HepG2 (cell line): ENCODE measurements at regions not wholly inside any gene's neighbourhood (a gene's known extent, or its start where the extent isn't known, plus 50 kb on each side); places are given as distances from the start of the nearest gene placed in this dataset.

Experiments
- ATAC-seq: fragments of 200-7000 bp; cut with Tn5 transposase; 3 replicates; pipeline ENCODE4 v1.9.1; 2020; ENCODE audit warnings: mild to moderate bottlenecking, moderate library complexity
- BruUV-seq: library from RNA; stranded (reverse); fragments of 400-500 nt; replicated peaks from 2 replicates; lab custom pipeline; 2021; lab: Mats Ljungman, UMichigan
- CTCF ChIA-PET: fragments of 300-600 bp; formaldehyde crosslinking; extraction: SDS; loops from one replicate; lab custom pipeline; 2021; ENCODE audit warnings: low total read pairs, inconsistent platforms, low intra/inter-chr PET ratio; lab: Yijun Ruan, JAX
- POLR2A ChIA-PET: fragments of 350-600 bp; sonication (Branson Sonifier 250); formaldehyde crosslinking; loops from one replicate; lab custom pipeline; 2020; ENCODE audit warnings: antibody characterized with exemption, inconsistent platforms; lab: Yijun Ruan, JAX
- DNase-seq: peaks from one replicate; pipeline ENCODE4 v3.0.0-alpha.2; 2015; ENCODE audit warnings: low spot score
- FAIRE-seq: peaks from 3 replicates; lab custom pipeline; 2011; peaks lifted over from hg19 to GRCh38; lab: Jason Lieb, UNC
- H2AFZ ChIP-seq: one replicate; pipeline ENCODE4 v1.6.1; 2011; ENCODE audit warnings: low read length, inconsistent platforms
- H3K27ac ChIP-seq: fragments of 300-600 bp; 3 replicates; pipeline ENCODE4 v1.8.0; 2011; ENCODE audit warnings: mixed run types, mild to moderate bottlenecking, mixed read lengths, low read length, inconsistent platforms; ENCODE audit not compliant: insufficient read depth; ENCODE audit errors: extremely low read length
- H3K27me3 ChIP-seq, 2 experiments: fragments of 200-600 bp in 1 of 2; 2 replicates in 1 of 2; 3 replicates in 1 of 2; pipeline versions ENCODE4 v1.6.0 to v1.8.0; 2011; ENCODE audit warnings: low read length in 2 of 2, mild to moderate bottlenecking in 2 of 2, moderate library complexity in 2 of 2, inconsistent platforms in 1 of 2; ENCODE audit not compliant: insufficient read depth in 2 of 2, control insufficient read depth in 1 of 2
- H3K36me3 ChIP-seq, 2 experiments: fragments of 200-600 bp in 1 of 2; replicated peaks in 1 of 2; 2 replicates in 1 of 2; 3 replicates in 1 of 2; pipeline versions ENCODE4 v1.5.1 to v1.8.0; 2011; ENCODE audit warnings: low read length in 2 of 2, inconsistent platforms in 1 of 2; ENCODE audit not compliant: insufficient read depth in 2 of 2, control insufficient read depth in 1 of 2
- H3K4me1 ChIP-seq: 2 replicates; pipeline ENCODE4 v1.5.1; 2012; ENCODE audit warnings: low read length, inconsistent platforms; ENCODE audit not compliant: insufficient read depth
- H3K4me2 ChIP-seq: 2 replicates; pipeline ENCODE4 v1.6.0; 2011; ENCODE audit warnings: low read depth, low read length, inconsistent platforms
- H3K4me3 ChIP-seq, 3 experiments: fragments of 200-600 bp in 1 of 3; sonication (generic), shearing (Covaris generic) in 1 of 3; replicated peaks in 1 of 3; 2 replicates each; pipeline ENCODE4 v1.5.1; 2011 to 2016; ENCODE audit warnings: low read length in 3 of 3, inconsistent platforms in 2 of 3, low read depth in 2 of 3, mild to moderate bottlenecking in 2 of 3, control low read depth in 1 of 3, mixed read lengths in 1 of 3; ENCODE audit not compliant: insufficient read depth in 1 of 3
- H3K79me2 ChIP-seq: one replicate; pipeline ENCODE4 v1.6.1; 2011; ENCODE audit warnings: low read length, inconsistent platforms; ENCODE audit not compliant: insufficient read depth
- H3K9ac ChIP-seq: 2 replicates; pipeline ENCODE4 v1.6.0; 2011; ENCODE audit warnings: mild to moderate bottlenecking, low read depth, low read length, inconsistent platforms; ENCODE audit not compliant: insufficient read depth
- H3K9me3 ChIP-seq: 2 replicates; pipeline ENCODE4 v1.5.1; 2012; ENCODE audit warnings: mild to moderate bottlenecking, low read length
- H4K20me1 ChIP-seq: 2 replicates; pipeline ENCODE4 v1.6.0; 2011; ENCODE audit warnings: inconsistent platforms, mild to moderate bottlenecking, low read length, moderate library complexity; ENCODE audit not compliant: insufficient read depth
- BCL6 ChIP-seq: IDR thresholded peaks from 2 replicates; pipeline ENCODE4 v1.6.1; 2016; ENCODE audit warnings: missing genetic modification reagents, missing compliant biosample characterization
- HNF4G ChIP-seq, 2 experiments: sonication (generic) in 1 of 2; formaldehyde crosslinking in 1 of 2; IDR thresholded peaks; 2 replicates each; pipeline versions ENCODE4 v1.4.0 to v1.6.1; 2011 to 2020; ENCODE audit warnings: borderline replicate concordance in 2 of 2, low read depth in 2 of 2, mild to moderate bottlenecking in 2 of 2, low read length in 1 of 2, missing genetic modification reagents in 1 of 2, moderate library complexity in 1 of 2
- HNRNPUL1 ChIP-seq: fragments of 200-400 bp; formaldehyde crosslinking; IDR thresholded peaks from 2 replicates; pipeline ENCODE4 v1.6.1; 2017; ENCODE audit warnings: low read depth, mild to moderate bottlenecking, low read length, moderate library complexity
- IRX3 ChIP-seq: sonication (generic); formaldehyde crosslinking; IDR thresholded peaks from 2 replicates; pipeline ENCODE4 v1.8.1; 2023; ENCODE audit warnings: mild to moderate bottlenecking, low read depth, missing genetic modification reagents, borderline replicate concordance
- KLF15 ChIP-seq: sonication (generic); formaldehyde crosslinking; IDR thresholded peaks from 2 replicates; pipeline ENCODE4 v1.8.1; 2023; ENCODE audit warnings: borderline replicate concordance, mild to moderate bottlenecking, inconsistent platforms, missing genetic modification reagents, mixed read lengths
- NCOA1 ChIP-seq: sonication (generic); formaldehyde crosslinking; IDR thresholded peaks from 2 replicates; pipeline ENCODE4 v1.9.0; 2021; ENCODE audit warnings: missing genetic modification reagents
- NKX3-1 ChIP-seq: sonication (generic); formaldehyde crosslinking; IDR thresholded peaks from 2 replicates; pipeline ENCODE4 v1.5.0; 2020; ENCODE audit warnings: missing genetic modification reagents
- PHF21A ChIP-seq: sonication (generic); formaldehyde crosslinking; IDR thresholded peaks from 2 replicates; pipeline ENCODE4 v1.5.0; 2020; ENCODE audit warnings: mild to moderate bottlenecking, missing genetic modification reagents
- RAD21 ChIP-seq: fragments of 450-650 bp; formaldehyde crosslinking; IDR thresholded peaks from 2 replicates; pipeline ENCODE4 v1.5.0; 2020; ENCODE audit warnings: mild to moderate bottlenecking
- REL ChIP-seq: sonication (generic); formaldehyde crosslinking; conservative IDR thresholded peaks from 2 replicates; pipeline ENCODE4 v1.8.0; 2022; ENCODE audit warnings: mild to moderate bottlenecking, missing genetic modification reagents, moderate library complexity
- SCMH1 ChIP-seq: sonication (generic); formaldehyde crosslinking; IDR thresholded peaks from 2 replicates; pipeline ENCODE4 v1.9.0; 2021; ENCODE audit warnings: missing genetic modification reagents, mild to moderate bottlenecking, borderline replicate concordance
- SIN3A ChIP-seq: IDR thresholded peaks from 2 replicates; pipeline ENCODE4 v1.6.1; 2011; ENCODE audit warnings: low read depth, mild to moderate bottlenecking, control low read depth, low read length, borderline replicate concordance
- SRF ChIP-seq: IDR thresholded peaks from 2 replicates; pipeline ENCODE4 v1.6.1; 2011; ENCODE audit warnings: mild to moderate bottlenecking, low read depth, low read length, moderate library complexity
- ZMAT3 ChIP-seq: sonication (generic); formaldehyde crosslinking; conservative IDR thresholded peaks from 2 replicates; pipeline ENCODE4 v1.7.0; 2021; ENCODE audit warnings: missing genetic modification reagents
- ZNF136 ChIP-seq: sonication (generic); formaldehyde crosslinking; IDR thresholded peaks from 2 replicates; pipeline ENCODE4 v1.8.1; 2022; ENCODE audit warnings: low read depth, mild to moderate bottlenecking, moderate library complexity, missing genetic modification reagents
- ZNF432 ChIP-seq: sonication (generic); formaldehyde crosslinking; IDR thresholded peaks from 2 replicates; pipeline ENCODE4 v1.5.0; 2020; ENCODE audit warnings: missing genetic modification reagents, mild to moderate bottlenecking, borderline replicate concordance
- WGBS: methylation state at CpG from one replicate; pipeline ENCODE4 v1.1.6; 2017; ENCODE audit warnings: low lambda C conversion rate; 5-methylcytosine and 5-hydroxymethylcytosine counted together
- in situ Hi-C: cut with HindIII; loops from 2 replicates; pipeline ENCODE4 v1.10.0; 2017; ENCODE audit warnings: low pct_unique_long_range_greater_than_20kb; ENCODE audit not compliant: extremely low pct_ligation_motif_present
- intact Hi-C: fragments of 100-400 bp; cut with micrococcal nuclease; formaldehyde crosslinking; loops from one replicate; pipeline ENCODE4 v1.10.0; 2022; ENCODE audit not compliant: unreplicated experiment
- TF ChIP-seq, protein P1 (sequence below): sonication (generic); formaldehyde crosslinking; IDR thresholded peaks from 2 replicates; pipeline ENCODE4 v1.8.1; 2023; ENCODE audit warnings: missing genetic modification reagents, mild to moderate bottlenecking, borderline replicate concordance

DNA sequence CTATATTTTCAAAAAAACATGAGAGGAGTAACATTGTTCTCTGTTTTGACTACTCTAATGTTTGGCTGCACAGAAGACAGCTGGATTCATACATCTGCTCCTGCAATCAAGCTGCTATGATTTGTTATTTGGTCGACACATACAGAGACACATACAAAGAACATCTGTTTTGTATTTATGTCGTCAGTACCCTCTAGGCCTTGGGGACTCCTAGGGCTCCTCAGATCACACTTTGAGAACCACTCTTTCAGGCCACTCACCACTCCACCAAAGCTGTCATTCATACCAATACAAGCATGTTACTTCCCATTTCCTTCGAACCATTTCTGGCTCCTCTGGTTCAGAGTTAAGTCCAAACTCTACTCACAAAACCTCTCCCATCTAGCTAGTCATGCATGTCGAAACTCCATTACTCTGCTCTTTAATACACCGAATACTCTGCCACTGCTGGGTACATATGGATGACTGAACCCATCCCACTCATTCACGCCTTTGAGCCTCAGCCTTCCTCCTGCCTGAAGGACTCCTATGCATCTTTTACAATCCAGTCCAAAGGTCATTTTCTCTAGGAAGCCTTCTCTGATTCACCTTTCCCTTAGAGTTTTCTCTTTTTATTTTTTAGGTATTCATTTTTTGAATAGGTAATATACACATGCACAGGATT, 102.9 kb upstream of the ARHGEF3 start:
- DNase-seq (no peak), ATAC-seq (no peak), FAIRE-seq (no peak)
- intact Hi-C loops (no loop called here), in situ Hi-C loops (no loop called here)
- H3K36me3 ChIP-seq = no peaks in the 10 kb centered on the region
- no peaks in the 10 kb centered on the region for H3K9me3 ChIP-seq
- CTCF ChIA-PET = no interaction called here
- H3K4me1 ChIP-seq = no peaks in the 10 kb centered on the region
- H3K4me3 ChIP-seq = no peak overlapping the region
- 97% methylated on average over 6 of the region's 6 CpGs for WGBS
- H3K27me3 ChIP-seq = no peaks in the 10 kb centered on the region
- H3K79me2 ChIP-seq = no peaks in the 10 kb centered on the region
- no peak overlapping the region for H3K27ac ChIP-seq
- TF ChIP-seq REL (CRISPR knock-in tag) (no peak), HNF4G (IDR thresholded peaks at IDR 0.05; ENCODE audit: borderline replicate concordance, low read depth, low read length) (0 out of 2 replicates have a peak, but pooled peaks have one; percentile 8), HNF4G (CRISPR knock-in tag; IDR thresholded peaks at IDR 0.05; ENCODE audit: borderline replicate concordance, low read depth) (no peak)
- TF ChIP-seq, all 625 proteins: peak for 1
- Histone ChIP-seq H2AFZ (no peak overlapping the region), H3K9ac (no peak overlapping the region), H3K4me2 (no peak overlapping the region), H4K20me1 (no peaks in the 10 kb centered on the region)
- POLR2A ChIA-PET = no interaction called here
- BruUV-seq = no TSS peak

DNA sequence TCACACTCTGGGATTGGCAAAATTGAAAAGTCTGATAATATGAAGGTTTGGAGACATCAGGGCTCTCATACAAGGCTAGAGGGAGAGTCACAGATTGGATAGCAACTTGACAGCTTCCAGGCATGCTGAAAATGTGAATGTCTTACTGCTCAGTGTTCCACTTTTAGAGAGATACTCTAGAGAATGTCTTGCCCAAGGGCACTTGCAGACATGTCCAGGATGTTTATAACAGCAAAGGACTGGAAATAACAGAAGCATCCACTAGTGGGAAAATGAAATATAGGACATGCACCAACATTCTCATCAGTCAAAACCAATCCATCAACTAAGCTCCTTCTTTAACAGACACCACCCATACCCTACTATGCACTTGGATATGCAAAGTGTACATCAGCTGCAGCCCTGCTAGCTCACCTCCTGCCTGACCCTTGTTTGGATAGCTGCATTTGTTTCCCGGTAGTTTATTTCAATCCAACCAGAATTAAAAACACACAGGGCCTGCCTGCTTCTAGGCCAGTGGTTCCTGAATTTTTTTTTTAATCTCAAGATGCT, 101.6 kb upstream of the ARHGEF3 start:
- WGBS = 100% methylated on average over 1 of the region's 1 CpG
- POLR2A ChIA-PET = no interaction called here
- no peak for ATAC-seq
- TF ChIP-seq HNRNPUL1 = no peak
- no peak for TF ChIP-seq ZNF432 (CRISPR knock-in tag)
- TF ChIP-seq SRF = no peak
- TF ChIP-seq SIN3A = no peak
- TF ChIP-seq, protein P1, sequence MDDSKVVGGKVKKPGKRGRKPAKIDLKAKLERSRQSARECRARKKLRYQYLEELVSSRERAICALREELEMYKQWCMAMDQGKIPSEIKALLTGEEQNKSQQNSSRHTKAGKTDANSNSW (CRISPR knock-in tag) = no peak
- no peak for TF ChIP-seq ZMAT3 (CRISPR knock-in tag)
- no peak for TF ChIP-seq KLF15
- TF ChIP-seq IRX3 (CRISPR knock-in tag) = no peak
- no peak for TF ChIP-seq NKX3-1 (CRISPR knock-in tag)
- TF ChIP-seq NCOA1 (CRISPR knock-in tag) = no peak
- TF ChIP-seq RAD21 (CRISPR knock-in tag) = no peak
- TF ChIP-seq ZNF136 (CRISPR knock-in tag) = no peak
- TF ChIP-seq PHF21A (CRISPR knock-in tag) = no peak
- TF ChIP-seq SCMH1 (CRISPR knock-in tag) = no peak
- TF ChIP-seq BCL6 (CRISPR knock-in tag) = no peak
- TF ChIP-seq, all 625 proteins: peak for 0
- no peaks in the 10 kb centered on the region for H3K36me3 ChIP-seq
- no peak overlapping the region for H2AFZ ChIP-seq
- H3K9me3 ChIP-seq = no peaks in the 10 kb centered on the region
- FAIRE-seq = no peak
- H3K79me2 ChIP-seq = no peaks in the 10 kb centered on the region
- DNase-seq = no peak
- no peak overlapping the region for H3K27ac ChIP-seq
- in situ Hi-C loops (no loop called here), intact Hi-C loops (no loop called here)
- H3K4me3 ChIP-seq = no peak overlapping the region
- CTCF ChIA-PET = no interaction called here
- no peak overlapping the region for H3K9ac ChIP-seq
- no peak overlapping the region for H3K4me2 ChIP-seq
- no TSS peak for BruUV-seq
- no peaks in the 10 kb centered on the region for H4K20me1 ChIP-seq
- no peaks in the 10 kb centered on the region for H3K27me3 ChIP-seq
- H3K4me1 ChIP-seq = no peaks in the 10 kb centered on the region
